ENCODE measurements at regions not wholly inside any gene's neighbourhood (a gene's known extent, or its start where the extent isn't known, plus 50 kb on each side); places are given as distances from the start of the nearest gene placed in this dataset.

DNA sequence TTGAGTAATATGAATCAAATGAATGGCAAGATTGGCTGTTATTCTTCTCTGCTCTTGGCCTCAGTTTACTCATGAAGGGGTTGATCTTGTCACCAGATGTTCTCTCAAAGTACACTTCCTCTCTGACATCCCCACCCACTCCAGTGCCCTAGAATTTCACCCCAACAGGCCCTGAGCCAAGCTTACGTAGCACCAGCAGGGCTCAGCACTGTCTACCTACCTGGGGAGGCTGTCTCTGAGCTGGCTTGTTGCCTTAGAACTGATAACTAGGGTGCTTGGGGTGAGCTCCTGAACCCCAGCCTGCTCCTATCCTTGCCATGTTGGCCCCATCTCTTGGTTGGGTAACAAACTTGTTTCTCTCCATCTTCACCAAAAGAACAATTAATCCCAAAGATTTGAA, 159.1 kb upstream of the USP24 start:
- Mint-ChIP-seq H3K4me3 (no peak overlapping the region), H3K27ac (no peak overlapping the region), H3K36me3 (no peaks in the 10 kb centered on the region), H3K27me3 (peaks cover 12% of the 10 kb centered on the region), H3K4me1 (ENCODE audit: unreplicated experiment) (peaks cover 8% of the 10 kb centered on the region), H3K9me3 (peaks cover 5% of the 10 kb centered on the region)
- no peak for TF ChIP-seq CTCF (conservative IDR thresholded peaks at IDR 0.05)
- DNase-seq (ENCODE audit: extremely low spot score, unreplicated experiment): no peak

DNA sequence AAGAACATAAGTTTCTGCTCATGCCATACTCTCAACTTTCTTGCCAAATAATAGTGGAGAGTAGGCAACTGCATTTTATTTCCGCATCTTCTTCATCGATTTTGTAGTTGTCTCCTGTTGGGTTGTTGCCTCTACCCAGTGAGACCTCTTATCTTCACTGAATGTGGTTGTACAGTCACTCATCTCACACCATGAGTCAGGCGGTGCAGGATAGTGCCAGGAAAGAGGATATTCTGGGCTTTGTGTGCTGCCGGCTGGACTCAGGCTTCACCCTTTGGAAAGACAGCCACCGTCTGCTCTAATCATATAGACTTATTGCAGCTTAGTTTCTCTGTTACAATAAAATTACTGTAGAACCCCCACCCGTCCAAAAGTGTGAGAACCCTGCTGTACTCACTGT, 154.3 kb upstream of the USP24 start:
- H3K27ac Mint-ChIP-seq: no peak overlapping the region
- H3K4me3 Mint-ChIP-seq: no peak overlapping the region
- no peak for TF ChIP-seq CTCF (conservative IDR thresholded peaks at IDR 0.05)
- DNase-seq (ENCODE audit: extremely low spot score, unreplicated experiment): no peak
- peaks cover 12% of the 10 kb centered on the region for H3K27me3 Mint-ChIP-seq
- no peaks in the 10 kb centered on the region for H3K36me3 Mint-ChIP-seq
- peaks cover 5% of the 10 kb centered on the region for H3K9me3 Mint-ChIP-seq
- H3K4me1 Mint-ChIP-seq (ENCODE audit: unreplicated experiment): no peaks in the 10 kb centered on the region

DNA sequence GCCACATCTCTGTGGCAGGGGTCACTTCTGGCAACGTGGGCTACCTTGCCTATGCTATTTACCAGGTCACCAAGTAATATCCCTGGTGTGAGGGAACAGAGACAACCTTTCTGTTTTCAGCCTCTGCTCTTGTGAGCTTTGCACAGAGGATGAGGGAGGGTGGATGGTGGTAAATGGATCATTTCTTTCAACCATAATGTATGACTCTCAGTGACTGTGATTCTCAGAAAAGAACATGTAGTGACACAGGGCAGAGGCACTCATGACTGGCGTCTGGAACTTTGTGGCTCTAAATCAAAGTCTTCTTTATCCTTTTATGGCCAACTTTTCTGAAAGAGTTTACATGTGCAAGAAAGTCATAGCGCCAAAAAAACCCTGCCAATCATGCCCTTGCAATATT, 153.5 kb upstream of the USP24 start:
- peaks cover 5% of the 10 kb centered on the region for H3K9me3 Mint-ChIP-seq
- H3K27me3 Mint-ChIP-seq: peaks cover 12% of the 10 kb centered on the region
- no peak for TF ChIP-seq CTCF (conservative IDR thresholded peaks at IDR 0.05)
- no peaks in the 10 kb centered on the region for H3K4me1 Mint-ChIP-seq (ENCODE audit: unreplicated experiment)
- DNase-seq (ENCODE audit: extremely low spot score, unreplicated experiment): no peak
- H3K36me3 Mint-ChIP-seq: no peaks in the 10 kb centered on the region
- no peak overlapping the region for H3K4me3 Mint-ChIP-seq
- no peak overlapping the region for H3K27ac Mint-ChIP-seq

DNA sequence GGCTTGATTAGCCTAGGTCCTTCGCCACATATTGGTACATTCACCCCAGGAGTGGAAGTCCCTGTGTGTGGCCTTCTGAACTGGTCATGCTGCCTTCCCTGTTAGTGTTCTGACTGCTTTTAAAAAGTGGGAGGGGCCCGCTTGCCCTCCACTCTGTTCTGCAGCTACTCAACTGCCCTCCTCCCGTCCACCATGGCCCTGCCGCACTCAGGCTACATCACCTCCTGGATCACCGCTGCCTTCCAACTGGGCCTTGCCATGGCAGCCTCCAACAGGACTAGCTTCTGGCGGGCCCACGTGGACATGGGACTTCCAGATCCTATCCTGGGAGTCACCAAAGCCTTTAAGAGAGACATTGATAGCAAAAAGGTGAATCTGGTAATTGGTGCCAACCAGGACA, 152.1 kb upstream of the USP24 start:
- no peak for TF ChIP-seq CTCF (conservative IDR thresholded peaks at IDR 0.05)

DNA sequence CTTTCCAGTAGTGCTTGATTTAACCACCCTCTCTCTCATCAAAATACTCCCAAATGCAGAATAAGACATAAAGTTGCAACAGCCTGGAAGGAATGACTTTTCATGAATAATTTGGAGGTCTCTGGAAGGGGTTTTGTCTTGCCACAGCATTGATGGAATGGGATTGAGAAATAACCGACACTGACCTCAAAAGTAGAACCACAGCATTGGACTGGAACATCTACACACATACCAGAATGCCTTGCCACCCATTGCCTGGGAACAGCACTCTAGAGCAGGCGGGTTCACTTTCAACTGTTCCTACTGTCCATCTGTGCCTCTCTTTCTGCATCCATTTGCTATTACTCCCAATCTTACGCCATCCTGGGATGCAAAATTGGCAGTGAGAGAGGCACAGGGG, 149.1 kb upstream of the USP24 start:
- TF ChIP-seq CTCF (conservative IDR thresholded peaks at IDR 0.05): no peak
- no peaks in the 10 kb centered on the region for H3K9me3 Mint-ChIP-seq
- H3K27ac Mint-ChIP-seq: no peak overlapping the region
- no peaks in the 10 kb centered on the region for H3K27me3 Mint-ChIP-seq
- no peaks in the 10 kb centered on the region for H3K4me1 Mint-ChIP-seq (ENCODE audit: unreplicated experiment)
- no peak overlapping the region for H3K4me3 Mint-ChIP-seq
- DNase-seq (ENCODE audit: extremely low spot score, unreplicated experiment): no peak
- no peaks in the 10 kb centered on the region for H3K36me3 Mint-ChIP-seq

More for the DNA sequence above, 152.1 kb upstream of the USP24 start:
- Mint-ChIP-seq H3K4me3 (no peak overlapping the region), H3K36me3 (no peaks in the 10 kb centered on the region), H3K27ac (no peak overlapping the region), H3K4me1 (ENCODE audit: unreplicated experiment) (no peaks in the 10 kb centered on the region), H3K9me3 (peaks cover 5% of the 10 kb centered on the region), H3K27me3 (peaks cover 12% of the 10 kb centered on the region)
- no peak for DNase-seq (ENCODE audit: extremely low spot score, unreplicated experiment)

DNA sequence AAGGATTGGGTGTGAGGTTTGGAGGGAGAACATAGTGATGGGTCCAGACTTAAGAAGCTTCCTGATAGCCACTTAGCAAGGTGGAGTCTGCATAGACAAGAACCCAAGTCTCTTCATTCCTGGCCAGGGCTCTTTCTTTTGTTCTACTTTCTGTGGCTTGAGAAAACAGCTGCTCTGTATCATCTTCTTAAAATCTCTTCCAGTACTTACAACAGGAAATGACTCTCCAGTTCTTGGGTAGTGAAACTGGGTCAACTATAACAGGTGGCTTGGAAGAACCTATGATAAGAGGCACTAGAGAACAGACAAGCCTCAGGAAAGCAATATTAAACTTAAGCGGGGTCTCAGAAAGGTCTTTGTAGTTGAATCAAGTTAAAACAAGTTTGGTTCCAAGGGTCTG, 148.1 kb upstream of the USP24 start:
- H3K4me1 Mint-ChIP-seq (ENCODE audit: unreplicated experiment): no peaks in the 10 kb centered on the region
- peaks cover 3% of the 10 kb centered on the region for H3K27me3 Mint-ChIP-seq
- no peak overlapping the region for H3K27ac Mint-ChIP-seq
- H3K4me3 Mint-ChIP-seq: no peak overlapping the region
- no peak for DNase-seq (ENCODE audit: extremely low spot score, unreplicated experiment)
- TF ChIP-seq CTCF (conservative IDR thresholded peaks at IDR 0.05): no peak
- H3K9me3 Mint-ChIP-seq: no peaks in the 10 kb centered on the region
- no peaks in the 10 kb centered on the region for H3K36me3 Mint-ChIP-seq
